Smooth muscle cell (in vitro differentiated cells): ENCODE measurements at regions not wholly inside any gene's neighbourhood (a gene's known extent, or its start where the extent isn't known, plus 50 kb on each side); places are given as distances from the start of the nearest gene placed in this dataset.

ENCODE experiments used
- DNase-seq: peaks from one replicate; lab custom pipeline; 2025; ENCODE audit not compliant: unreplicated experiment; lab: John Stamatoyannopoulos, UW
- H2AFZ ChIP-seq: fragments of 200-600 bp; sonication (generic); 2 replicates; pipeline ENCODE4 v1.6.0; 2016; ENCODE audit warnings: antibody characterized with exemption, low read depth, mild to moderate bottlenecking
- H3F3A ChIP-seq: fragments of 200-600 bp; sonication (generic); 2 replicates; pipeline ENCODE4 v1.6.0; 2017; ENCODE audit warnings: antibody characterized with exemption, low read depth
- H3K27ac ChIP-seq: fragments of 200-600 bp; sonication (generic); 2 replicates; pipeline ENCODE4 v1.5.1; 2016; ENCODE audit warnings: low read depth, mild to moderate bottlenecking
- H3K27me3 ChIP-seq: fragments of 200-600 bp; sonication (generic); 2 replicates; pipeline ENCODE4 v1.6.1; 2016; ENCODE audit warnings: low read depth, mild to moderate bottlenecking
- H3K36me3 ChIP-seq: fragments of 200-600 bp; sonication (generic); 2 replicates; pipeline ENCODE4 v1.5.1; 2016; ENCODE audit warnings: low read depth
- H3K4me1 ChIP-seq: fragments of 200-600 bp; sonication (generic); 2 replicates; pipeline ENCODE4 v1.5.1; 2016; ENCODE audit warnings: low read depth
- H3K4me2 ChIP-seq: fragments of 200-600 bp; sonication (generic); 2 replicates; pipeline ENCODE4 v1.6.0; 2016; ENCODE audit warnings: mild to moderate bottlenecking
- H3K4me3 ChIP-seq: fragments of 200-600 bp; sonication (generic); 2 replicates; pipeline ENCODE4 v1.5.1; 2016; ENCODE audit warnings: mild to moderate bottlenecking
- H3K79me2 ChIP-seq: fragments of 200-600 bp; sonication (generic); 2 replicates; pipeline ENCODE4 v1.6.0; 2016; ENCODE audit warnings: low read depth, mild to moderate bottlenecking
- H3K9ac ChIP-seq: fragments of 200-600 bp; sonication (generic); 2 replicates; pipeline ENCODE4 v1.6.0; 2016; ENCODE audit warnings: low read depth
- H3K9me3 ChIP-seq: fragments of 200-600 bp; sonication (generic); replicated peaks from 2 replicates; pipeline ENCODE4 v1.5.1; 2016; ENCODE audit warnings: low read depth
- H4K20me1 ChIP-seq: fragments of 200-600 bp; sonication (generic); 2 replicates; pipeline ENCODE4 v1.6.0; 2016; ENCODE audit warnings: low read depth
- WGBS: methylation state at CpG from one replicate; pipeline ENCODE4 v1.1.7; 2016; ENCODE audit warnings: low lambda C conversion rate; 5-methylcytosine and 5-hydroxymethylcytosine counted together
- TF ChIP-seq, protein P1 (sequence below): fragments of 200-600 bp; sonication (generic); IDR thresholded peaks from 2 replicates; pipeline ENCODE4 v1.5.1; 2017; ENCODE audit warnings: borderline replicate concordance, mild to moderate bottlenecking, antibody characterized with exemption; ENCODE audit not compliant: insufficient read depth, poor library complexity, severe bottlenecking

- Histone ChIP-seq H3K79me2 (no peaks in the 10 kb centered on the region), H4K20me1 (no peaks in the 10 kb centered on the region), H3K36me3 (no peaks in the 10 kb centered on the region), H3K27ac (no peak overlapping the region), H3K4me2 (no peak overlapping the region), H3K4me1 (no peaks in the 10 kb centered on the region), H3K4me3 (no peak overlapping the region), H3K27me3 (peaks cover 28% of the 10 kb centered on the region), H3K9me3 (no peaks in the 10 kb centered on the region), H3F3A (no peaks in the 10 kb centered on the region), H2AFZ (no peak overlapping the region), H3K9ac (no peak overlapping the region)
- WGBS, result 85% methylated on average over 6 of the region's 6 CpGs
- DNase-seq, result no peak
- TF ChIP-seq, protein P1, sequence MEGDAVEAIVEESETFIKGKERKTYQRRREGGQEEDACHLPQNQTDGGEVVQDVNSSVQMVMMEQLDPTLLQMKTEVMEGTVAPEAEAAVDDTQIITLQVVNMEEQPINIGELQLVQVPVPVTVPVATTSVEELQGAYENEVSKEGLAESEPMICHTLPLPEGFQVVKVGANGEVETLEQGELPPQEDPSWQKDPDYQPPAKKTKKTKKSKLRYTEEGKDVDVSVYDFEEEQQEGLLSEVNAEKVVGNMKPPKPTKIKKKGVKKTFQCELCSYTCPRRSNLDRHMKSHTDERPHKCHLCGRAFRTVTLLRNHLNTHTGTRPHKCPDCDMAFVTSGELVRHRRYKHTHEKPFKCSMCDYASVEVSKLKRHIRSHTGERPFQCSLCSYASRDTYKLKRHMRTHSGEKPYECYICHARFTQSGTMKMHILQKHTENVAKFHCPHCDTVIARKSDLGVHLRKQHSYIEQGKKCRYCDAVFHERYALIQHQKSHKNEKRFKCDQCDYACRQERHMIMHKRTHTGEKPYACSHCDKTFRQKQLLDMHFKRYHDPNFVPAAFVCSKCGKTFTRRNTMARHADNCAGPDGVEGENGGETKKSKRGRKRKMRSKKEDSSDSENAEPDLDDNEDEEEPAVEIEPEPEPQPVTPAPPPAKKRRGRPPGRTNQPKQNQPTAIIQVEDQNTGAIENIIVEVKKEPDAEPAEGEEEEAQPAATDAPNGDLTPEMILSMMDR, result no peak
These were observed 325.9 kb downstream of the PAX3 start for GRCh38 chr2:221972813-221973478.

- H3K9ac ChIP-seq, result no peak overlapping the region
- H3K27ac ChIP-seq, result no peak overlapping the region
- H3K79me2 ChIP-seq, result no peaks in the 10 kb centered on the region
- WGBS, result 74% methylated on average over 3 of the region's 3 CpGs
- H4K20me1 ChIP-seq, result no peaks in the 10 kb centered on the region
- no peak overlapping the region for H3K4me2 ChIP-seq
- DNase-seq, result no peak
- H3K27me3 ChIP-seq, result peaks cover 28% of the 10 kb centered on the region
- no peaks in the 10 kb centered on the region for H3K4me1 ChIP-seq
- no peaks in the 10 kb centered on the region for H3F3A ChIP-seq
- H3K36me3 ChIP-seq, result no peaks in the 10 kb centered on the region
- no peak overlapping the region for H3K4me3 ChIP-seq
- no peaks in the 10 kb centered on the region for H3K9me3 ChIP-seq
- no peak overlapping the region for H2AFZ ChIP-seq
- TF ChIP-seq, protein P1, result no peak
These were observed 328.4 kb downstream of the PAX3 start for GRCh38 chr2:221970389-221970788.

DNA sequence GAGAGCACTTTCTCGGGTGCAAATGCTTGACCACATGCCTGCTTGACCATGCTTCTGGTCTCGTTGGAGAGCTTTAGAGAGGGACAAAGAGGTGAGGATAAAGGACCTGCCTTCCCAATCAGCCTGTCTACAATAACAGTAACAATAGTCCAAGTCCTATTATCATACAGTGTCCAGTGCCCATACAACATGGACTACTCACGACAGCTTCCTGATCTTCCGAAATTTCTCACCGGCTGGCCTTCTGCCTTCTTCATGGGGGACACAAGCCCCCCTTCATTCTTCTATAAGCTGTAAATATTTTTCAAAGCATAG lies 329.0 kb downstream of the PAX3 start:
- no peaks in the 10 kb centered on the region for H3K36me3 ChIP-seq
- H3K27ac ChIP-seq, result no peak overlapping the region
- peaks cover 28% of the 10 kb centered on the region for H3K27me3 ChIP-seq
- H3K4me1 ChIP-seq, result no peaks in the 10 kb centered on the region
- H3K9me3 ChIP-seq, result no peaks in the 10 kb centered on the region
- no peak overlapping the region for H3K4me2 ChIP-seq
- H2AFZ ChIP-seq, result no peak overlapping the region
- no peaks in the 10 kb centered on the region for H3F3A ChIP-seq
- no peaks in the 10 kb centered on the region for H3K79me2 ChIP-seq
- H4K20me1 ChIP-seq, result no peaks in the 10 kb centered on the region
- no peak for DNase-seq
- H3K9ac ChIP-seq, result no peak overlapping the region
- WGBS, result 97% methylated on average over 5 of the region's 5 CpGs
- TF ChIP-seq, protein P1, result no peak
- H3K4me3 ChIP-seq, result no peak overlapping the region
